ENCODE measurements at regions not wholly inside any gene's neighbourhood (a gene's known extent, or its start where the extent isn't known, plus 50 kb on each side); places are given as distances from the start of the nearest gene placed in this dataset.
"Not testable (repeated sequence)": the region's sequence is repeated elsewhere in the genome, so short reads cannot be mapped to it uniquely, and the experiment has no call there.

GRCh38 chr13:79895416-79895815 is 414.5 kb downstream of the NDFIP2 start:
- no peaks in the 10 kb centered on the region for H3K36me3 ChIP-seq (ENCODE audit: control insufficient read depth, insufficient read depth, low read length)
- H3K4me3 ChIP-seq (ENCODE audit: low read length): no peak overlapping the region
- no peak for DNase-seq (ENCODE audit: low read depth, low spot score)
- no peak overlapping the region for H3K27ac ChIP-seq (ENCODE audit: low read length)
- no peaks in the 10 kb centered on the region for H3K9me3 ChIP-seq (ENCODE audit: control insufficient read depth, insufficient read depth, low read length)
- no CpG with 5 or more reads among the region's 6 CpGs for WGBS (ENCODE audit: insufficient coverage, insufficient read length)
- H3K4me1 ChIP-seq (ENCODE audit: control insufficient read depth, insufficient read depth, low read length): no peaks in the 10 kb centered on the region
- H3K27me3 ChIP-seq (ENCODE audit: control insufficient read depth, insufficient read depth, low read length): no peaks in the 10 kb centered on the region

- not testable (repeated sequence) for DNase-seq (ENCODE audit: low read depth, low spot score); H3K27me3 ChIP-seq (ENCODE audit: control insufficient read depth, insufficient read depth, low read length); H3K4me3 ChIP-seq (ENCODE audit: low read length); H3K4me1 ChIP-seq (ENCODE audit: control insufficient read depth, insufficient read depth, low read length); H3K36me3 ChIP-seq (ENCODE audit: control insufficient read depth, insufficient read depth, low read length); H3K27ac ChIP-seq (ENCODE audit: low read length); H3K9me3 ChIP-seq (ENCODE audit: control insufficient read depth, insufficient read depth, low read length)
- WGBS (ENCODE audit: insufficient coverage, insufficient read length): no CpG with 5 or more reads among the region's 8 CpGs
Observed at GRCh38 chr13:79887278-79887677, 406.3 kb downstream of the NDFIP2 start.

- Histone ChIP-seq H3K4me1 (ENCODE audit: control insufficient read depth, insufficient read depth, low read length) (peaks cover 5% of the 10 kb centered on the region; the same call in 1 of the 2 replicates), H3K27me3 (ENCODE audit: control insufficient read depth, insufficient read depth, low read length) (no peaks in the 10 kb centered on the region), H3K4me3 (ENCODE audit: low read length) (no peak overlapping the region), H3K36me3 (ENCODE audit: control insufficient read depth, insufficient read depth, low read length) (no peaks in the 10 kb centered on the region), H3K9me3 (ENCODE audit: control insufficient read depth, insufficient read depth, low read length) (no peaks in the 10 kb centered on the region), H3K27ac (ENCODE audit: low read length) (no peak overlapping the region)
- WGBS (ENCODE audit: insufficient coverage, insufficient read length): no CpG with 5 or more reads among the region's 3 CpGs
- DNase-seq (ENCODE audit: low read depth, low spot score): no peak
Observed at GRCh38 chr13:79886601-79887000, 405.6 kb downstream of the NDFIP2 start.

GRCh38 chr13:79884890-79885289 is 403.9 kb downstream of the NDFIP2 start:
- Histone ChIP-seq H3K4me1 (ENCODE audit: control insufficient read depth, insufficient read depth, low read length) (peaks cover 5% of the 10 kb centered on the region; the same call in 1 of the 2 replicates), H3K4me3 (ENCODE audit: low read length) (no peak overlapping the region), H3K27me3 (ENCODE audit: control insufficient read depth, insufficient read depth, low read length) (no peaks in the 10 kb centered on the region), H3K27ac (ENCODE audit: low read length) (no peak overlapping the region), H3K9me3 (ENCODE audit: control insufficient read depth, insufficient read depth, low read length) (no peaks in the 10 kb centered on the region), H3K36me3 (ENCODE audit: control insufficient read depth, insufficient read depth, low read length) (no peaks in the 10 kb centered on the region)
- DNase-seq (ENCODE audit: low read depth, low spot score): no peak
- WGBS (ENCODE audit: insufficient coverage, insufficient read length): no CpG with 5 or more reads among the region's 2 CpGs

GRCh38 chr13:79883216-79883615 is 402.3 kb downstream of the NDFIP2 start:
- H3K4me3 ChIP-seq (ENCODE audit: low read length): no peak overlapping the region
- no peaks in the 10 kb centered on the region for H3K36me3 ChIP-seq (ENCODE audit: control insufficient read depth, insufficient read depth, low read length)
- DNase-seq (ENCODE audit: low read depth, low spot score): no peak
- no peaks in the 10 kb centered on the region for H3K27me3 ChIP-seq (ENCODE audit: control insufficient read depth, insufficient read depth, low read length)
- H3K27ac ChIP-seq (ENCODE audit: low read length): no peak overlapping the region
- H3K4me1 ChIP-seq (ENCODE audit: control insufficient read depth, insufficient read depth, low read length): peaks cover 5% of the 10 kb centered on the region; the same call in 1 of the 2 replicates
- H3K9me3 ChIP-seq (ENCODE audit: control insufficient read depth, insufficient read depth, low read length): no peaks in the 10 kb centered on the region

GRCh38 chr13:79880818-79881217 is 399.9 kb downstream of the NDFIP2 start:
- Histone ChIP-seq H3K36me3 (ENCODE audit: control insufficient read depth, insufficient read depth, low read length) (no peaks in the 10 kb centered on the region), H3K27me3 (ENCODE audit: control insufficient read depth, insufficient read depth, low read length) (no peaks in the 10 kb centered on the region; the same call in 1 of the 2 replicates), H3K4me3 (ENCODE audit: low read length) (no peak overlapping the region), H3K27ac (ENCODE audit: low read length) (no peak overlapping the region), H3K9me3 (ENCODE audit: control insufficient read depth, insufficient read depth, low read length) (no peaks in the 10 kb centered on the region), H3K4me1 (ENCODE audit: control insufficient read depth, insufficient read depth, low read length) (0 out of 2 replicates have a peak, but pooled peaks cover 1% of the 10 kb centered on the region)
- no peak for DNase-seq (ENCODE audit: low read depth, low spot score)
- WGBS (ENCODE audit: insufficient coverage, insufficient read length): no CpG with 5 or more reads among the region's 2 CpGs

- no peaks in the 10 kb centered on the region for H3K9me3 ChIP-seq (ENCODE audit: control insufficient read depth, insufficient read depth, low read length)
Observed at GRCh38 chr13:79874396-79875360, 393.7 kb downstream of the NDFIP2 start.

GRCh38 chr13:79871594-79871993 is 390.6 kb downstream of the NDFIP2 start:
- H3K9me3 ChIP-seq (ENCODE audit: control insufficient read depth, insufficient read depth, low read length): no peaks in the 10 kb centered on the region
- H3K4me1 ChIP-seq (ENCODE audit: control insufficient read depth, insufficient read depth, low read length): no peaks in the 10 kb centered on the region; the same call in 1 of the 2 replicates
- H3K4me3 ChIP-seq (ENCODE audit: low read length): no peak overlapping the region
- no peaks in the 10 kb centered on the region for H3K36me3 ChIP-seq (ENCODE audit: control insufficient read depth, insufficient read depth, low read length)
- no peak overlapping the region for H3K27ac ChIP-seq (ENCODE audit: low read length)
- no peaks in the 10 kb centered on the region for H3K27me3 ChIP-seq (ENCODE audit: control insufficient read depth, insufficient read depth, low read length)
- no peak for DNase-seq (ENCODE audit: low read depth, low spot score)

More at GRCh38 chr13:79874396-79875360, 393.7 kb downstream of the NDFIP2 start:
- no peaks in the 10 kb centered on the region for H3K36me3 ChIP-seq (ENCODE audit: control insufficient read depth, insufficient read depth, low read length)
- no peaks in the 10 kb centered on the region; the same call in 1 of the 2 replicates for H3K4me1 ChIP-seq (ENCODE audit: control insufficient read depth, insufficient read depth, low read length)
- no peak for DNase-seq (ENCODE audit: low read depth, low spot score)
- no peak overlapping the region for H3K4me3 ChIP-seq (ENCODE audit: low read length)
- no CpG with 5 or more reads among the region's 5 CpGs for WGBS (ENCODE audit: insufficient coverage, insufficient read length)
- no peak overlapping the region for H3K27ac ChIP-seq (ENCODE audit: low read length)
- H3K27me3 ChIP-seq (ENCODE audit: control insufficient read depth, insufficient read depth, low read length): no peaks in the 10 kb centered on the region; the same call in 1 of the 2 replicates

- Histone ChIP-seq H3K9me3 (ENCODE audit: control insufficient read depth, insufficient read depth, low read length) (no peaks in the 10 kb centered on the region), H3K4me3 (ENCODE audit: low read length) (no peak overlapping the region), H3K36me3 (ENCODE audit: control insufficient read depth, insufficient read depth, low read length) (no peaks in the 10 kb centered on the region), H3K4me1 (ENCODE audit: control insufficient read depth, insufficient read depth, low read length) (no peaks in the 10 kb centered on the region; the same call in 1 of the 2 replicates), H3K27ac (ENCODE audit: low read length) (no peak overlapping the region), H3K27me3 (ENCODE audit: control insufficient read depth, insufficient read depth, low read length) (no peaks in the 10 kb centered on the region)
- WGBS (ENCODE audit: insufficient coverage, insufficient read length): no CpG with 5 or more reads among the region's 2 CpGs
- no peak for DNase-seq (ENCODE audit: low read depth, low spot score)
Observed at GRCh38 chr13:79870766-79871165, 389.8 kb downstream of the NDFIP2 start.

- H3K9me3 ChIP-seq (ENCODE audit: control insufficient read depth, insufficient read depth, low read length): no peaks in the 10 kb centered on the region
- no peak overlapping the region for H3K4me3 ChIP-seq (ENCODE audit: low read length)
- no peak overlapping the region for H3K27ac ChIP-seq (ENCODE audit: low read length)
- DNase-seq (ENCODE audit: low read depth, low spot score): no peak
- no peaks in the 10 kb centered on the region for H3K36me3 ChIP-seq (ENCODE audit: control insufficient read depth, insufficient read depth, low read length)
- no peaks in the 10 kb centered on the region; the same call in 1 of the 2 replicates for H3K4me1 ChIP-seq (ENCODE audit: control insufficient read depth, insufficient read depth, low read length)
- H3K27me3 ChIP-seq (ENCODE audit: control insufficient read depth, insufficient read depth, low read length): no peaks in the 10 kb centered on the region
Observed at GRCh38 chr13:79870123-79870522, 389.2 kb downstream of the NDFIP2 start.

GRCh38 chr13:79869326-79869725 is 388.4 kb downstream of the NDFIP2 start:
- H3K27ac ChIP-seq (ENCODE audit: low read length): no peak overlapping the region
- no peak overlapping the region for H3K4me3 ChIP-seq (ENCODE audit: low read length)
- no peak for DNase-seq (ENCODE audit: low read depth, low spot score)
- H3K4me1 ChIP-seq (ENCODE audit: control insufficient read depth, insufficient read depth, low read length): no peaks in the 10 kb centered on the region; the same call in 1 of the 2 replicates
- no peaks in the 10 kb centered on the region for H3K36me3 ChIP-seq (ENCODE audit: control insufficient read depth, insufficient read depth, low read length)
- no peaks in the 10 kb centered on the region for H3K9me3 ChIP-seq (ENCODE audit: control insufficient read depth, insufficient read depth, low read length)
- H3K27me3 ChIP-seq (ENCODE audit: control insufficient read depth, insufficient read depth, low read length): no peaks in the 10 kb centered on the region
- no CpG with 5 or more reads among the region's 2 CpGs for WGBS (ENCODE audit: insufficient coverage, insufficient read length)
